Esophagus muscularis mucosa (tissue), 3 donors: ENCODE measurements at regions not wholly inside any gene's neighbourhood (a gene's known extent, or its start where the extent isn't known, plus 50 kb on each side); places are given as distances from the start of the nearest gene placed in this dataset.

Experiments used
- CTCF ChIP-seq, 3 experiments: fragments of 200-600 bp in 2 of 3; fragments of 450-650 bp in 1 of 3; sonication (generic) in 2 of 3; IDR thresholded peaks; one replicate each; pipeline ENCODE4 v1.5.1; 2017 to 2019; ENCODE audit warnings: antibody characterized with exemption in 3 of 3, mild to moderate bottlenecking in 2 of 3, moderate library complexity in 1 of 3
- POLR2AphosphoS5 ChIP-seq, 2 donors: sonication (generic); formaldehyde crosslinking; IDR thresholded peaks; one replicate each; pipeline ENCODE4 v1.6.1; 2017; ENCODE audit warnings: antibody characterized with exemption in 2 of 2

- TF ChIP-seq CTCF (IDR thresholded peaks at IDR 0.05) (no peak), POLR2AphosphoS5 (IDR thresholded peaks at IDR 0.05) (no peak)
Measured at GRCh38 chr20:4613184-4613583, 73.1 kb upstream of the PRNP start.
